Stimulated activated CD4-positive, alpha-beta T cell treated with anti-CD3 and anti-CD28 coated beads, Interleukin-4, amount 100 ng/mL, for 48 hours (primary cell): ENCODE measurements at regions not wholly inside any gene's neighbourhood (a gene's known extent, or its start where the extent isn't known, plus 50 kb on each side); places are given as distances from the start of the nearest gene placed in this dataset.

Source experiments
- DNase-seq, 2 donors: peaks; one replicate each; pipeline ENCODE4 v3.0.0-alpha.2; 2020; ENCODE audit warnings: low read depth in 2 of 2

DNA sequence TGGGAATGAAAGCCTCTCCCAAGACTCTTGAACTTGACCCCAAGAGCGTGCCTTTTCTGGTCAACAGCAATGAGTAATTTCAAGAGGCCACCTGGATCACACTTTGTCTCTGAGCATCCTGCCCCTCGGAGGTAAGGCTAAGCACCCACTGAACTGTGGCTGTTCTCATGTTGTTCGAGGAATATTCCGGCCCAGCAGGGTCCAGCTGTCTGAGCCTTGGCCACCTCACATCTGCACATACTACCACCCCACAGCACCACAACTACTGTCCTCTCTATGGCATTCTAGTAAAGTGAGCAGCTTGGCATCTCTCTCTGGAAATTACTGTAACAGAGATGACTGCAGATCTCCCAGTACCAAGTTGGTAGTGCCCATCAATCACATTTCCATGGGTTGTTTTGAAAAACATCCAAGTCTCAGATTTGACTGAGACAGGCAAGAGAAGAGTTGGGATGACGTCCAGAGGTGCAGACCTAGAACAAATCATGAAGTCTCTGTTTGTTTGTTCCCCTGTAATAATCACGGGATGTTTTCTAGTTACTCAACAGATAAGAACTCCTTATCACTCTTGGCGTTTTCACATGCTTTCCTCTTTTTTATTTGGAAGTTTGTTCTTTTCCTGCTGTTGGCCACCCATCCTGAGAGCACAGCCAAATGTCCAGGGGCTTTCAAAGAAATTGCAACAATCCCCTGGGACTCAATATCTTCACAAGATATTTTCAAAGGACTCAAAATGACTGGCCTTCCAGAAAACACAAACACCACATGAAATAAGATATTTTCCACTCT lies 336.0 kb upstream of the TNP1 start:
- no peak for DNase-seq

DNA sequence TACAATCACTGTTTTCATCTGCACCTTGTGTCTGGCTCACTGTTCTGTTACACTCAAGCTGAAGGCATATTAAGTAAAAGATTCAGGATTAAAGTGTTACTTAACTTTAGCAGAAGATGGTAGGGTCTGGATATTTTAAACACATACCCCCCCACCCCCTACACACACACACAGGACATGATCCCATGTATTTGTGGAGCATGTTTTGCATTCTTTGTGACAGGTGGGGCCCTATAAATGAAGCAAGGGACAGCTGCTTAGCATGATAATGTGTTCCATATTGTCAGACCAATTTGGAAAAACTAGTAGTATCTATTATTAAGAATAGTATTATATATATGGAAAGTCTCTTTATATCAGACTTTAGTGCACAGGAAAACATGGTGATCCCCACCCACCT lies 335.2 kb upstream of the TNP1 start:
- no peak for DNase-seq

GRCh38 chr2:217193431-217194340 lies 333.8 kb upstream of the TNP1 start:
- DNase-seq = no peak

DNA sequence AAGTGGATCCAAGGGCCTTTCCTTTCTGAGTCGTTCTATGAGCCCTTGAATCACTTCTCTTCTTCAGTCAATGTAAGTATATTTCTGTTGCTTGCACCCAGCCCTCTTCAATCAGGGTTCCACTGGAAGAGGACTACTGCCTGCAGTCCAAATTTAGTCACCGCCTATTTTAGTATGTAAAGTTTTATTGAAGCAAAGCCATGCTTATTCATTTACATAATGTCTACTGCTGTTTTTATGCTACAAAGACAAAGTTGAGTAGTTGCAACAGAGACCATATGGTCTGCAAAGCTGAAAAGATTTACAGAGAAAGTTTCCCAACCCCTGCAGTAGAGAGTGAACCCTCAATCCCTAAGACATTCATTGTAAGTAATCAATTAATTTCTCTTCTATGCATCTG lies 332.5 kb upstream of the TNP1 start:
- DNase-seq = no peak

GRCh38 chr2:217189747-217190146 lies 329.9 kb upstream of the TNP1 start:
- no peak for DNase-seq

DNA sequence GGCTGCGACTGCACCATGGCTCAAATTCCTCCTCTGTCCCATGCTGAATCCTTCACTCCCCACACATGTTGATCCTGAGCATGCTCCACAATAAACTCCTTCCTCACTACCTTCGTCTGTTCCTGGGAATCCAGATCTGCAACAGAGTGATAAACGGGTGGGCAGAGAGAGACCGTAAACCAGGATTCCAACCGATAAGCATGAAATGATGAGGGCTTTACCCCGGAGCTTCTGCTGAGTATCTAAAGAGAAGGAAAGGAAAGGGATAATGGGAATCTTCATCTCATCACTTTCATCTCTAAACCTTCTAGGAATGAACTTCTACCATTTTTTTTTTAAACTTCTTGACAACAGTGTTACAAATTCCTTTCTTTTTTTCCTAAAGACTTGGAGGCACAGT lies 329.3 kb upstream of the TNP1 start:
- DNase-seq = no peak

DNA sequence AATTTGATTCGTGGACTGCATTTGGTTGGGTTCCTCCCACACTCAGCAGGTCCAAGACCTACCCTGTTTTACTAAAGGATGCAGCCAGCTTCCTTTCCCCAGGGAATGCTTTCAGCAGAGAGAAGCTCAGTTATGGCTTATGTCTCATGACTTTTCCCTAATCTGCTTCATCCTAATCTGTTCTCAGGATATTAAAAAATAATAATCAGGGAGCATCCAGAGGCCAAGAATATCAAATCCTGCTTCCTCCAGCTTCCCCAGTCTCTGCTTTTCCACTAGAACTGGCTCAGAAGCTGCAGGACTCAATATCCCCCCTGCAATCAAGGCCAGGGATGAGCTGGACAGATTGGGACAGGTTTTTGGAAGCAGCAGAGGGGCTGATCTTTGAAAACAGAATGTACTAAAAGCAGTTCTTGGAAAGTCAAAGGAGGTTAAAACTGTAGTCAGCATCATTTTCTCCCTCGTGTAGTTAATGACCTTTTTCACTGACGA lies 326.9 kb upstream of the TNP1 start:
- DNase-seq = no peak

DNA sequence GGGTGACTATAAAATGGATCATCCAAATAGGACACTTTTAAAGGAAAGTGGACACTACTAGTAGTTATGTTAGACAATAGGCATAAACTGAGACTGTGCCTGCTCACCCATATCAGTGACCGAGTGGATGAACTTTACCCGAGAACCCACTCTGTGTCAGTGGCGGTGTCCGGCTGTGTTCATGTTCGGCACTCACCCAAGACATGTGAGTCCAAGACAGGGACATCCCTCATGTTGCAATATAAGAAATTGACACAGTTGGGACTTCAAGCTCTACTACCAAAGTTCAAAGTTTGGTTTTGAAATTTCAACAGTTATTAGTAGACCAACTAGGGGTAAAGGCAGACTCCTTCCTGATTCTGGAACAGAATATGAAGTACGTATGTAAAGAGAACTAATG lies 326.3 kb upstream of the TNP1 start:
- no peak for DNase-seq

DNA sequence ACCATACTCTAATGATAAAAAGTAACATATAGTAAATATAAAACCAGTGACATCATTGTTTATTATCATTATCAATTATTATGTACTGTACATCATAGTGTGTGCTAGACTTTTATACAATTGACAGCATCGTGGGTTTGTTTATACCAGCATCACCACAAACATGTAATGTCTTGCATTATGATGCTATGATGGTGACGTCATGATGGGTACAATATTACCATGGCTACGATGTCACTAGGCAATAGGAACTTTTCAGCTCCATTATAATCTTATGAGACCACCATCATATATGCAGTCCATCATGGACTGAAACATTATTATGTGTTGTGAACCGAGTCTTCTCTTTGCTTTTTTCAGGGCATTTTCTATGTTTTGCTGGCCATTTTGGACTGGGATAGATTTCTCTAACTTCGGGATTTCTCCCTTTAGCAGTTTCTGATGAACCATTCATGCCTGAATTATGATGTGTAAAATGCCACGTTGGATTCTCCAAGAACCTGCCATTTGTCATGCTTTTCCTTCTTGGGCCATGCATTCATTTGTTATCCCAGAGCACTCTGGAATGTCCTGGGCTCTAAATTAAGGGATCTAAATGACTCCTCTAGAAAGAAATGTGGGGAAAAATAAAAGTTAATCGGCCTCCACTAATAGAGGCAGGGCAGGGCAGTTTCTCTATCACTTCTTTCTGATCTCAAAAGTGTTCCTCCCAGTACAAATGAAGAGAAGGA lies 325.6 kb upstream of the TNP1 start:
- DNase-seq = no peak

DNA sequence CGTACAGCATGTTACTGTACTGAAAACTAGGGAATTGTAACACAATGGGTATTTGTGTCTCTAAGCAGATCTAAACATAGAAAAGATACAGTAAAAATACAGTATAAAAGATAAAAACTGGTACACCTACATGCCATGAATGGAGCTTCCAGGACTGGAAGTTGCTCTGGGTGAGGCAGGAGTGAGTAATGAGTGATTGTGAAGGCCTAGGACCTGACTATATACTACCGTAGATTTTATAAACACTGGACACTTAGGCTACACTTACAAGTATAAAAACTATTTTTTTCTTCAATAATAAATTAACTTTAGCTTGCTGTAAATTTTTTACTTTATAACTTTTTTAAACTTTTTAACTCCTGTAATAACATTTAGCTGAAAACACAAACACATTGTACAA lies 324.4 kb upstream of the TNP1 start:
- DNase-seq = no peak

DNA sequence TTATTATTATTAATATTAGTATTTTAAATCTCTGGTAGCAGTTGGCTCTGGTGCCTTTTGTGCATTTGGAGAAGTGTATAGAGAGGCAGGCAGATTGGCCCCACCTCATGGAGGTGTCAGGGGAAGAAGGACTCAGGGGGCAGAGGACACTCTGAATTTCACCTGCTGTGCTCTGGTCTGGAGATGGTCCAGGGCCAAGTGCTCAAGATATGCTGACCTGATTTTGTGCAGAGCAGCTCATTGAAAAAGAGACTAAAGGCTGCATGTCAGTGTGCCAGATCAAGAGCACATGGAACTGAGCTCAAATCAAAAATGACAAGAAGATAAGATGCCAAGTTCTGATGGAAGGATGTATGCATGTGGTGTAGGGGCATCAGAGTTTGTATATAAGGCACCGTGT lies 323.6 kb upstream of the TNP1 start:
- no peak for DNase-seq

- no peak for DNase-seq
Measured at GRCh38 chr2:217182926-217183325, 323.1 kb upstream of the TNP1 start.

DNA sequence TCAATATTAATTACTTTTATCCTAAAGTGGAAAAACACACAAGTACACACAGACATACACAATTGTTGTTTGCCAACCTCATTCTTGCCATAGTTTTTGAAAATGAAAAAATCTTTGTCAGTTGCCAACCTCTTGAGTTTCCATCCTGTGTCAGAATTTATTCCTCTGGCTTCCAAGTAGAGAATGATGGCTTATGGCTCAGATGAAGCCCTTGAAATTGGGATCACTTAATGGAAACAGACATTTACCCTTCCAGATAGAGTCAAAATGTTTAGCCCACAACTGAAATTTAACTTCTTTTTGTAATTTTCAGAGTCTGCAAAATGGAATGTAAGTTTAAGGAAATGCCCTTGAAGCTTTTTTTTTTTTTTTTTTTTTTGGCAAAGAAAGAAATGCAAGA lies 321.6 kb upstream of the TNP1 start:
- DNase-seq = no peak

GRCh38 chr2:217179854-217180253 lies 320.0 kb upstream of the TNP1 start:
- no peak for DNase-seq

DNA sequence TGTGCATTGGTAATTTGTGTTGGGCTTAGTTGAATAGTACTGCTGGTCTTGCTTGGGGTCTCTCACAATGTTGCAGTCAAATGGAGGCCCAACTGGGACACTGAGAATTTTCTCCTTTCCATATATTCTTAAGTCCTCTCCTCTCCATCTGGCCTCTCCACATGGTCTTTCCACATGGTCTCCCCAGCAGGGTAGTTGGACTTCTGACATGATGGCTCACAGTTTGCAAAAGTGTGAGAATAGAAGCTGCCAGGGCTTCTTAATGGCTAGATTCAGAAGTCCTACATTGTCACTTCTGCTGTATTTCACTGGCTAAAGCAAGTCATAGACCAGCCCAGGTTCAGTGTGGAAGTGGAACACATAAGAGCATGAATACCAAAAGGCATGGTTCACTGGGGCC lies 318.5 kb upstream of the TNP1 start:
- DNase-seq = no peak

- DNase-seq = no peak
Measured at GRCh38 chr2:217177720-217178119, 317.9 kb upstream of the TNP1 start.

- no peak for DNase-seq
Measured at GRCh38 chr2:217171874-217172273, 312.0 kb upstream of the TNP1 start.

DNA sequence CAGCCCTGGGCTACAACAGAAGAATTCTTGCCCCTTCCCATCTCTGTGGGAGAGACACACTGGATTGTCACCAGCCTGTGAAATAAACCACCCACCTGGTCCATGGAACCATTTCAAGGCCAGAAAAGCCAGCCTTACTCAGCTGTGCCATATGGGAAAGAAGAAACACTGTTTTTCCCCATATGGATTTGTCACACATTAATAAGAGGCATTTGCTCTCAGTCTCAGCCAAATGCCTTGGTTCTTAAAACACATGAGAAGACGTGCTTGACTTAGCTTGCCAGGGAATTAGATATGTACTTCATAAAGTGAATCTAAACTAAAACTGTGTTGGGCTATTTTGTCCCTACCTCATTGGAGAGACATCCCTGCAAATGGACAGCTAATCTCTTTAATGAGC lies 308.6 kb upstream of the TNP1 start:
- DNase-seq = no peak

DNA sequence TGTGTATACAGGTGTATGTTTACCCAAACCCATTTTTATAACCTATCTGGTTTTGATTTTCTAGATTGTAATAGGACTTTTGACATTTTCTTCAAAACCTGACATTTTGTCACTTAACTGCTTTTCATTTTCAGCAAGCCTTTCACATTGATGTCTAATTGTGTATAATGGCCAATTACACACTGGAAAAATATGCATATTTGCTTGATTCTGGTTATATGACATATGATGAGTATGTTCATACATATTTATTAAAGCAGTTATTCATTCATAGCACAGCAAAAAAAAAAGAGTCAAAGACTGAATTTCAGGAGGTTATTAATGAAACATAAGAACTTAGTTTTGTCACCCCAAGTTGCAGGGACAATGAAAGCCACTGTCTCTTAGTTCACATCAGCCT lies 307.7 kb upstream of the TNP1 start:
- DNase-seq = no peak

DNA sequence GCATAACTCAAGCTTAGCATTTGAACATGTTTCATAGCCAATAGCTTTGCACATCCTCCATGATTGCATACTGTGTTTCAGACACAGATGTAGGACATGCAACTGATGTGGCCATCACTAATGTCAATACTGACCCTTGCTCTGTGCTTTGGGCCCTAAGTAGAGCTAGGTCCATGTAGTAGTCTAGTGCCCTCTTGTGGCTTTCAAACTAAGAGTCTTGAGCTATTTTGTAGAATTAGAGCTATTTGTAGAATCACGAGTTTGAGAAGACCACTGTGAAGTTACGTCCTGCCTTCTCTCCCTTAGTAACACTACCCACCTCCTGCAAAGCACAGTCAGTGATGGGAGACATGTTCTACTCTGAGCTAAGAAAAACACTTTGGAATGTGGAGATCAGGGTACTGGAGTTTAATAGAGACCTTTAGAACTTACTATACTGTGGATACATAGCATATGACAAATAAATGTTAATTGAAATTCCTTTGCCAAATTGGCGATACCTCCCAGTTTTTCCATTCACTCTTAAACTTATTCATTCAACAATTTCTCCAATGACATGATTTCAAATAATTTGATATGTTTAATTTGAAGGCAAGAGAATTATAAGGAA lies 306.5 kb upstream of the TNP1 start:
- no peak for DNase-seq

GRCh38 chr2:217165547-217165946 lies 305.7 kb upstream of the TNP1 start:
- DNase-seq = no peak

DNA sequence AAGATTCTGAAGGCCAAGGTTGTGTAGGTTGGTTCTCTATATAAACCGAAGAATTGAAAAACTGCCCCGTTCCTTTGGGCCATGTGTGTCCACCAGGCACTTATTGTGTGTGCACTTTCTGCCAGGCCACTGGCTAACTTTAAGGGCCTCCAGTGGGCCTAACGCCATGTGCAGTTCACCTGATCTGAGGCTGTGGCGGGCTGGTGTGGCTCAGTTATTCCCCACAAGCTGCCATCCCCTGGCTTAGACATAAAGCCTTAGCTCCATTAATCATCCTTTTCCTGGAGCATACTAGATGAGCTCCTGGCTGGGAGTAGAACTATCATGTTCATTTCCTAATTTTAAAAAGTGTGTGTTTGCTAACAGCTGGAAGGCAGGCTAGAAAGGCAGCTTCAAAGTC lies 304.1 kb upstream of the TNP1 start:
- DNase-seq = no peak
